ENCODE measurements at regions not wholly inside any gene's neighbourhood (a gene's known extent, or its start where the extent isn't known, plus 50 kb on each side); places are given as distances from the start of the nearest gene placed in this dataset.
A peak's percentile ranks its signal among the peaks of the same experiment; 100 is the strongest.

DNA sequence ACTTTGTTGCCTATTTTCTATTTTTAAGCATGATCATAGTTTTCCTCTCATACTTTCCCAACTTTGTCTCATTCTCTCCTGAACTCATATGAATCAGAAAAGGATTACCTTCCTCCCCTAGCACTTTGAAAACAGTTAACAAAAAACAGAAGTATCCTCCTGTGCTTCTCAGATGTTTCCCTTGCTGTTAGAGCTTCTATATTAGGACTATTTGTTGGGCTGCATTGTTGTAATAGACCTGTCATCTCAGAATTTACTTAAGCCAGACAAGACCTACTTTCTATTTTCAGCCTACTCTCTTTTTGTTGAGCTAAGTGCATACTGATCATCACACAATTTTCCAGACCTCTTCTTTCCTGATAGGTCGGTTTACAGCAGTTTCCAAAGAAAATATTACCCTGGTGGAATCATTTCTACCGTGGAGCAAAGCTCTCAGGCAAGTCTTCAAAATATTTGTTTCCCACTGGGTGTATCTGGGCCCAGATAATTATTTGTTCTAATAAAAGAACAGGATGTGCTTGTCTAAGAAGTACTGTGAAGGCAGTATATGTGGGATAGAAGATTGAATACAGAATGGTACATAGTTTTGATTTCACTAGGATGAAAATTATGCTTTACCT is 411.9 kb upstream of the KLF6 start:
- DNase-seq = no peak
- intact Hi-C loops (cut with DNase I, micrococcal nuclease) = no loop called here
- ATAC-seq = no peak

GRCh38 chr10:4196183-4196582 is 411.2 kb upstream of the KLF6 start:
- DNase-seq (no peak), ATAC-seq (no peak)
- intact Hi-C loops (cut with DNase I, micrococcal nuclease) = no loop called here

DNA sequence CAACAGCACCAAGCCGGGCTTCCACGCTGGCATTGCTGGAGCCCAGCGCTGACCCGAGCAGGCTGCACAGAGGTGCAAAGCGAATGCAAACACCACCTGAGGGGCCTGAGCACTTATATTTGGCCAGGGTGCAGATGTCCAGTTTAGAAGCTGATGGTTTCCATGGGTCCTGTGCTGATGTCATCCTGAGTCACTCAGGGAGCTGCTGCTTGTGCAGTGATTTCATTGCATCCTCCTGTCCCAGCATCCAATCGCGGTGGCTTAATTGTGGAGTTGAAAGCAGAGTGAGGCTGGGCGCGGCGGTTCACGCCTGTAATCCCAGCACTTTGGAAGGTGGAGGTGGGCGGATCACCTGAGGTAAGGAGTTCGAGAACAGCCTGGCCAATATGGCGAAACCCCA is 410.2 kb upstream of the KLF6 start:
- DNase-seq (no peak), ATAC-seq (no peak)
- intact Hi-C loops (cut with DNase I, micrococcal nuclease) = no loop called here

- no peak for DNase-seq
Observed at GRCh38 chr10:4194231-4194630, 409.2 kb upstream of the KLF6 start.

GRCh38 chr10:4191894-4192293 is 406.9 kb upstream of the KLF6 start:
- DNase-seq = no peak
- intact Hi-C loops (cut with DNase I, micrococcal nuclease) = no loop called here

More at GRCh38 chr10:4194231-4194630, 409.2 kb upstream of the KLF6 start:
- intact Hi-C loops (cut with DNase I, micrococcal nuclease) = no loop called here
- peak; percentile 62 for ATAC-seq

DNA sequence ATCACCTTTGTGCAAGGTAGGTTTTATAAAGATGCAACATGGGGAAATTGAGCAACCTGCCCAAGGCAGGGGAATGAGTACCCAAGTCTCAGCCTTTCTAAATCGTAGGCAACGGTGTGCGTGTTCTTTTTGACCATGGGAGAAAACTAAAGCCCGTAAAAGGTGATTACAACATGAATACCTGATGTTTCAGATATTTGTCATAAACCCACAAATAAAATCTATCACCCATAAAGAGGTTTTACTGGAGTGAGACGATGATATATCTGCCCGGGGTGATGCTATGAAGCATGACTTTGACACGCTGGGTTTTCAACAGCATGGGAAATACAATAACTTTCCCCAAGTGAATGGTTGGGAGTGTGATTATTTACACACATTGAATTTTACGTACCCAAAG is 406.3 kb upstream of the KLF6 start:
- ATAC-seq = no peak
- no peak for DNase-seq
- intact Hi-C loops (cut with DNase I, micrococcal nuclease) = no loop called here

More at GRCh38 chr10:4191894-4192293, 406.9 kb upstream of the KLF6 start:
- ATAC-seq = no peak

DNA sequence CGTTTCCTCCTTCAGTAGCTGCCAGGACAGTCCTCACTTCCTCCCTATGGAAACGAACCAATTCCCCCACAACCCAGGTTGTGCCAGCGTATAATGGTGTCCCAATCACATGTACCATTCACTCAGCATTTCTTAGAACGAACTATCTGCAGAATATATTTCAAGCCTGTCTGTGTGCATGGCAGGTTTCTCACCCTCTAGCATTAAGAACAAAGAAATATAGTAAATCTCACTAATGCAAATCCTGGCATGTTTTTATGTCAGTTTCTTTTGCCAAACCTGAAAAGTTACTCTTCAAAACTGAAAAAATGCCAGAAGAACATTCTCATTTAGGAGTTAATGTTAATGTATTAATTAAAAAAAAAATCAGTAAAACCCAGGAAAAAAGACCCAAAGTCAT is 405.9 kb upstream of the KLF6 start:
- ATAC-seq (no peak), DNase-seq (no peak)
- intact Hi-C loops (cut with DNase I, micrococcal nuclease) = no loop called here

DNA sequence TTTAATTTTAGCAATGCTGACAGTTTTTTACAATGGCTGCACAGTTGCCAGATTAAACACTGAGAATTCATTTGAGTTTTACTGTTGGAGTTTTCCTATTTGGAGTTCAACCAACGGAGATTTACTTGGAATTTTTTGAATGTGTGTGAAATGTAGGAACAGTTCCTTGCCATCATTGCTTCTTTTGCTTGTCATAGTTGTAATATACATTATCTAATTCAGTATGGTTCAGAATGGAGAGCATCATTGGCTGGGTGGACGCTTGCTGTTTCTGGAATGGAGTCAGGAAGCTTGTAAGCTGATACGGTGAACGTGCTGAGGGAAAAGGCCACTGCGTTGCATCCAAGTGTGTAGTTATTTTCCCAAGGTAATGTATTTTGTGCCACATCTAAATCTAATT is 404.3 kb upstream of the KLF6 start:
- no peak for DNase-seq

DNA sequence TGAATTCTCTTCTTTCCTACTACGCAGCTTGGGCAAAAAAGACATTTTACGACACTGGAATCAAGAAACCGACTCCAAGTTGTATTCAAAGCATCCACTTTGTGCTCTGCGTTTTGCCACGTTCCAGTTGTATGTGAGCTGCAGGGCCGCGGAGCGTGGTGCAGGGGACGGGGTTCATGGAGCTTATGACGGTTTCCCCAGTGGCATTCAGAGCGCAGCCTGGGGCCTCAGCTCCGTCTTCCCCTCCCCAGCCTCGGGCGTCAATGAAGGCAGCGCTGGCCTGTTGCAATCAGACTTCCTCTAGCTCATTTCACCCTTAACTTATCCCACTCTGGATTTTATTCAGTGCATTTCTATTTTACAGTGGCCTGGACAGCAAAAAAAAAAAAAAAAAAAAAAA is 403.4 kb upstream of the KLF6 start:
- ATAC-seq (no peak), DNase-seq (no peak)
- intact Hi-C loops (cut with DNase I, micrococcal nuclease) = no loop called here

More for the DNA sequence above, 404.3 kb upstream of the KLF6 start:
- ATAC-seq = no peak
- intact Hi-C loops (cut with DNase I, micrococcal nuclease) = no loop called here

DNA sequence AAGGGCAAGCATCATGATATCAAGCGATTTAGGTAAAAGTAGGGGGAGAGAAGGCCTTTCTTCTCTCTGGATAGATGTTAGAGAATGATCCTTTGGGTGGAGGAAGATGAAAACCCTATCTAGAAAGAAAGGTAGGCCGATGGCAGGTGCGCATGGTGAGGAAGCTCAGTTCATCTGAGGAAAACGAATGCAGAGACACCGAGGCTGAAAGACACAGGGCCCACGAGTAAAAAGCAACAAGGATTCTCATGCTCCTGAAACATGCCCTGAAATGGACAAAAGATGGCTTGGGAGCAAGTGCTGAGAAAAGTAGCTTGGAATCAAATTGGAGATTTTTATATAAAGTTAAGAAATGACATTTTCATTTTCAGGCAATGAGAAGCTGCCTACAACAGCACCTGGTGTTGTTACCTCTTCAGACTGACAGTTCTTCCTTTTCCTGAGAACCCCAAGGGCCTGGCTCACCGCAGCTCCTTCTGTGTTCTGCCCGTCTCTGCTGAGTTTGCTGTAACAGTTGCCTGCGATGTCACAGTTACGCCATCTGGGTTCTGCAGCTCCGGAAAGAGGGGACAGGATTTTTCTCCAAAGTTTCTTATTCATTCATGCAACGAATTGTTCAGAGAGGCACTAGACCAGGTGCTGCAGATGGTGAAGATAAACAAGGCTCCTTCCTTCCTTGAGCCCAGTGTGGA is 402.0 kb upstream of the KLF6 start:
- no peak for ATAC-seq
- intact Hi-C loops (cut with DNase I, micrococcal nuclease) = no loop called here
- no peak for DNase-seq

DNA sequence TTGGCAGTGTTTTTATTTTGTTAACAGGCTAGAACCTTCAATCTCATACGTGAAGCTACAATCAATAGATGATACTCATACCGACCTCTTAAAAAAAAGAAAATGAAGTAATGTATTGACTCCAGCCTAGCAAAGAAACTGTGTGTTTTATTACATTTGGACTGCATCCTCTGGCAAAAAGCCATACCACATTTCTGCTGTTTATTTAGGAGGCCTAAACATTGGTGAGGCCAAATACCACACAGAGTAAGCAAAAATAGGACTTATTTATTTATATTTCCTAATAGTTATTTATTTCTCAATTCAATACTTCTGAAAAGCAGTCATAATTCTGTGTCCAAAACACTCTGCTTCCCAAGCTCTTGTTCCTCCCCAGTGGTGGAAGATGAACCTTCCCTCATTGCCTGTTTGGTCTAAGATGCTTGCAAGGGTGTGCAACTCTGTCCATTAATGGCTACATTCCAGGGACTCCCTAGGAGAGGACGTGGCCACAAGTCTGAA is 398.8 kb upstream of the KLF6 start:
- intact Hi-C loops (cut with DNase I, micrococcal nuclease) = no loop called here
- DNase-seq (no peak), ATAC-seq (peak; percentile 33)

- no peak for ATAC-seq
- intact Hi-C loops (cut with DNase I, micrococcal nuclease) = no loop called here
Observed at GRCh38 chr10:4181621-4182049, 396.6 kb upstream of the KLF6 start.

GRCh38 chr10:4181081-4181480 is 396.1 kb upstream of the KLF6 start:
- DNase-seq = no peak
- intact Hi-C loops (cut with DNase I, micrococcal nuclease) = no loop called here
- ATAC-seq = no peak

More at GRCh38 chr10:4181621-4182049, 396.6 kb upstream of the KLF6 start:
- DNase-seq = no peak

DNA sequence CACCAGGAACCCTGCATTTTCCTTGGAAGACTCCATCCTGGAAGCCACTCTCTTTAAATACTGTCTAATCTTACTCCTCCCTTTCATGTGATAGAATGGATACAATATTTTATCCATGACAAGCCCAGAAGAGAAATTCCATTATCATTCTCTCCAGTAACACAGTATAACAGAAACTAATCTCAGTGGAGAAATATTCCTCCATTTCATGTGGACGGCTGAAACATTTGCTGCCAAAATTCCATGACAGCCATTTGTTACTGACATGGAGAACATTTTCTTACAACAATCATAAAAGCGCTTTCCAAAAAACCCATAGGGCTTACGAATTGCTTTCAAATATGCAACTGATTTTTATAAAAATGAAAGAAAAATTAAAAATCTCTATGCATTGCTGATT is 392.8 kb upstream of the KLF6 start:
- intact Hi-C loops (cut with DNase I, micrococcal nuclease) = no loop called here
- DNase-seq (no peak), ATAC-seq (no peak)

DNA sequence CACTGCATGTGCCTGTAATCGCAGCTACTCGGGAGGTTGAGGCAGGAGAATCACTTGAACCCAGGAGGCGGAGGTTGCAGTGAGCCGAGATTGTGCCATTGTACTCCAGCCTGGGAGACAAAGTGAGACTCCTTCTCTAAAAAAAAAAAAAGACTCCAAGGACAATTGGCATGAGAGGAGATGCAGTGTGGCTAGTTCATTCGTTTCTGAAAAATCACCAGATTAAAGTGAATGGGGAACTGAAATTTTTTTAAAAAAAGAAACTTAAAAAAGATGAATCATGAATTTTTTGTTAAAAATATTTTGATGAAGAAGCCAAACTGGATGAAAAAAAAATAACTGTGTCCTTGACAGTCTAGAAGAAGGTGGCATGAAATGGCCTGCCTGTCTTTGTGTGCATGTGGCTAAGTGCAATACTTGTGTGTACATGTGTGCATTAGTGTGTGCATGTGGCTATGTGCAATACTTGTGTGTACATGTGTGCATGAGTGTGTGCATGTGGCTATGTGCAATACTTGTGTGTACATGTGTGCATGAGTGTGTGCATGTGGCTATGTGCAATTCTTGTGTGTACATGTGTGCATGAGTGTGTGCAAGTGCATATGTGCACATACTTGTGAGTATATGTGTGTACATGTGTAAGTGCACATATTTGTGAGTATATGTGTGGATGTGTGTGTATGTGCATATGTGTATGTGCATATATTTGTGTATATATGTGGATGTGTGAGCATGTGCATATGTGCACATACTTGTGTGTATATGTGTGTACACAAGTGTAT is 391.7 kb upstream of the KLF6 start:
- no peak for ATAC-seq
- intact Hi-C loops (cut with DNase I, micrococcal nuclease) = no loop called here

GRCh38 chr10:4174197-4174596 is 389.2 kb upstream of the KLF6 start:
- intact Hi-C loops (cut with DNase I, micrococcal nuclease) = no loop called here
- peak; percentile 61 for ATAC-seq
- DNase-seq = no peak

More for the DNA sequence above, 391.7 kb upstream of the KLF6 start:
- no peak for DNase-seq

- DNase-seq (no peak), ATAC-seq (no peak)
- intact Hi-C loops (cut with DNase I, micrococcal nuclease) = no loop called here
Observed at GRCh38 chr10:4170633-4171314, 385.8 kb upstream of the KLF6 start.

GRCh38 chr10:4170181-4170580 is 385.2 kb upstream of the KLF6 start:
- ATAC-seq (no peak), DNase-seq (no peak)
- intact Hi-C loops (cut with DNase I, micrococcal nuclease) = no loop called here

DNA sequence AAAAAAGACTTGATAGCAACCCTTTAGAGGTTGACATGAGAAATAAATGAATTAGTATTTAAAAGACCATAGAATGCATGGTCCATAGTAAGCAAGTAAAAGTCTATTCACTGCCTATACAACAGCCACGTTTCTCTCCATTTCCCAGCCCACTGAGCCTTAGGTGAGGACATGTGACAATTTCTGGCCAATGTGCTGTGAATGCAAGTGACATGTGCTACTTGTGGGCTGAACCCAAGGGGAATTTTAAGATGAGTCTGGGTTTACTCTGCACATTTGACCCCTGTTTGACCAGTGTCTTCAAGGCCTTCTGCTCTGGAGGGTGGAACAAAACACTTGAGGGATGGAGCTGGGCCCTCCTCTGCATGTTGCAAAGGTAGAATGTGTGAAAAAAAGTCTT is 384.4 kb upstream of the KLF6 start:
- no peak for ATAC-seq
- no peak for DNase-seq
- intact Hi-C loops (cut with DNase I, micrococcal nuclease) = no loop called here
